Activated naive CD8-positive, alpha-beta T cell (primary cell): ENCODE measurements at regions not wholly inside any gene's neighbourhood (a gene's known extent, or its start where the extent isn't known, plus 50 kb on each side); places are given as distances from the start of the nearest gene placed in this dataset.

ENCODE experiments used
- H3K27ac Mint-ChIP-seq: one replicate; pipeline ENCODE4 v1.8.0; 2021; ENCODE audit warnings: mixed read lengths
- H3K27me3 Mint-ChIP-seq: one replicate; pipeline ENCODE4 v1.8.0; 2021; ENCODE audit warnings: mixed read lengths
- H3K36me3 Mint-ChIP-seq: one replicate; pipeline ENCODE4 v1.8.0; 2021; ENCODE audit warnings: mixed read lengths
- H3K4me1 Mint-ChIP-seq: one replicate; pipeline ENCODE4 v1.8.0; 2021; ENCODE audit warnings: low read depth, mixed read lengths
- H3K4me3 Mint-ChIP-seq: one replicate; pipeline ENCODE4 v1.8.0; 2021; ENCODE audit warnings: mild to moderate bottlenecking, mixed read lengths
- H3K9me3 Mint-ChIP-seq: one replicate; pipeline ENCODE4 v1.8.0; 2021; ENCODE audit warnings: low read depth, mixed read lengths

- Mint-ChIP-seq H3K27me3 (no peaks in the 10 kb centered on the region), H3K9me3 (no peaks in the 10 kb centered on the region), H3K27ac (no peak overlapping the region), H3K4me1 (no peaks in the 10 kb centered on the region), H3K36me3 (no peaks in the 10 kb centered on the region), H3K4me3 (no peak overlapping the region)
Observed at GRCh38 chr5:109483395-109483971, 73.7 kb upstream of the PJA2 start.

- no peak overlapping the region for H3K27ac Mint-ChIP-seq
- H3K36me3 Mint-ChIP-seq, result no peaks in the 10 kb centered on the region
- H3K4me3 Mint-ChIP-seq, result no peak overlapping the region
- no peaks in the 10 kb centered on the region for H3K4me1 Mint-ChIP-seq
- H3K9me3 Mint-ChIP-seq, result no peaks in the 10 kb centered on the region
- no peaks in the 10 kb centered on the region for H3K27me3 Mint-ChIP-seq
Observed at GRCh38 chr5:109482748-109483147, 73.0 kb upstream of the PJA2 start.

GRCh38 chr5:109479260-109479860 lies 69.6 kb upstream of the PJA2 start:
- no peaks in the 10 kb centered on the region for H3K9me3 Mint-ChIP-seq

GRCh38 chr5:109478830-109479229 lies 69.1 kb upstream of the PJA2 start:
- Mint-ChIP-seq H3K27ac (no peak overlapping the region), H3K27me3 (no peaks in the 10 kb centered on the region), H3K4me1 (no peaks in the 10 kb centered on the region), H3K4me3 (no peak overlapping the region), H3K9me3 (no peaks in the 10 kb centered on the region), H3K36me3 (no peaks in the 10 kb centered on the region)

More at GRCh38 chr5:109479260-109479860, 69.6 kb upstream of the PJA2 start:
- Mint-ChIP-seq H3K27ac (no peak overlapping the region), H3K36me3 (no peaks in the 10 kb centered on the region), H3K4me3 (no peak overlapping the region), H3K4me1 (no peaks in the 10 kb centered on the region), H3K27me3 (no peaks in the 10 kb centered on the region)

- Mint-ChIP-seq H3K27ac (no peak overlapping the region), H3K9me3 (no peaks in the 10 kb centered on the region), H3K4me3 (no peak overlapping the region), H3K4me1 (no peaks in the 10 kb centered on the region), H3K36me3 (no peaks in the 10 kb centered on the region), H3K27me3 (no peaks in the 10 kb centered on the region)
Observed at GRCh38 chr5:109476292-109476691, 66.5 kb upstream of the PJA2 start.

GRCh38 chr5:109469896-109470662 lies 60.3 kb upstream of the PJA2 start:
- Mint-ChIP-seq H3K9me3 (no peaks in the 10 kb centered on the region), H3K36me3 (peaks cover 2% of the 10 kb centered on the region), H3K27me3 (peaks cover 2% of the 10 kb centered on the region), H3K27ac (no peak overlapping the region), H3K4me3 (no peak overlapping the region), H3K4me1 (peaks cover 2% of the 10 kb centered on the region)

GRCh38 chr5:109468737-109469420 lies 59.1 kb upstream of the PJA2 start:
- H3K36me3 Mint-ChIP-seq, result peaks cover 2% of the 10 kb centered on the region
- no peaks in the 10 kb centered on the region for H3K9me3 Mint-ChIP-seq
- H3K4me1 Mint-ChIP-seq, result peaks cover 2% of the 10 kb centered on the region
- no peak overlapping the region for H3K4me3 Mint-ChIP-seq
- peaks cover 2% of the 10 kb centered on the region for H3K27me3 Mint-ChIP-seq
- H3K27ac Mint-ChIP-seq, result no peak overlapping the region

GRCh38 chr5:109468288-109468676 lies 58.5 kb upstream of the PJA2 start:
- H3K4me3 Mint-ChIP-seq, result no peak overlapping the region
- peaks cover 2% of the 10 kb centered on the region for H3K4me1 Mint-ChIP-seq
- H3K36me3 Mint-ChIP-seq, result peaks cover 2% of the 10 kb centered on the region
- no peaks in the 10 kb centered on the region for H3K9me3 Mint-ChIP-seq
- H3K27me3 Mint-ChIP-seq, result peaks cover 2% of the 10 kb centered on the region
- no peak overlapping the region for H3K27ac Mint-ChIP-seq

- H3K4me1 Mint-ChIP-seq, result peaks cover 2% of the 10 kb centered on the region
- peaks cover 2% of the 10 kb centered on the region for H3K36me3 Mint-ChIP-seq
- no peak overlapping the region for H3K27ac Mint-ChIP-seq
- H3K9me3 Mint-ChIP-seq, result no peaks in the 10 kb centered on the region
- H3K27me3 Mint-ChIP-seq, result peaks cover 2% of the 10 kb centered on the region
- H3K4me3 Mint-ChIP-seq, result no peak overlapping the region
Observed at GRCh38 chr5:109467058-109467457, 57.3 kb upstream of the PJA2 start.
